ENCODE measurements at regions not wholly inside any gene's neighbourhood (a gene's known extent, or its start where the extent isn't known, plus 50 kb on each side); places are given as distances from the start of the nearest gene placed in this dataset.

- H3K27ac Mint-ChIP-seq (ENCODE audit: low read depth) = no peak overlapping the region
- DNase-seq (ENCODE audit: low spot score in 2 of 2) (no peak), ATAC-seq (replicated peaks; ENCODE audit: extremely low read depth, poor library complexity, severe bottlenecking) (no peak)
- peaks cover 1% of the 10 kb centered on the region for H3K36me3 Mint-ChIP-seq (ENCODE audit: insufficient read depth)
- H3K4me1 Mint-ChIP-seq = no peaks in the 10 kb centered on the region
- H3K27me3 Mint-ChIP-seq = peaks cover 41% of the 10 kb centered on the region
- H3K4me3 Mint-ChIP-seq = no peak overlapping the region
- H3K9me3 Mint-ChIP-seq = no peaks in the 10 kb centered on the region
These were observed 123.6 kb upstream of the CADM1 start for GRCh38 chr11:115627666-115628460.

- Mint-ChIP-seq H3K27me3 (peaks cover 37% of the 10 kb centered on the region), H3K9me3 (no peaks in the 10 kb centered on the region), H3K36me3 (ENCODE audit: insufficient read depth) (peaks cover 1% of the 10 kb centered on the region), H3K27ac (ENCODE audit: low read depth) (no peak overlapping the region), H3K4me1 (no peaks in the 10 kb centered on the region), H3K4me3 (no peak overlapping the region)
- ATAC-seq (replicated peaks; ENCODE audit: extremely low read depth, poor library complexity, severe bottlenecking) = no peak
- DNase-seq (ENCODE audit: low spot score in 2 of 2) = no peak
These were observed 122.9 kb upstream of the CADM1 start for GRCh38 chr11:115627071-115627470.

GRCh38 chr11:115626414-115626813, 122.2 kb upstream of the CADM1 start:
- Mint-ChIP-seq H3K36me3 (ENCODE audit: insufficient read depth) (peaks cover 1% of the 10 kb centered on the region), H3K9me3 (no peaks in the 10 kb centered on the region), H3K4me3 (no peak overlapping the region), H3K27ac (ENCODE audit: low read depth) (no peak overlapping the region), H3K4me1 (no peaks in the 10 kb centered on the region), H3K27me3 (peaks cover 31% of the 10 kb centered on the region)
- DNase-seq (ENCODE audit: low spot score in 2 of 2) = no peak
- ATAC-seq (replicated peaks; ENCODE audit: extremely low read depth, poor library complexity, severe bottlenecking) = no peak

- Mint-ChIP-seq H3K36me3 (ENCODE audit: insufficient read depth) (no peaks in the 10 kb centered on the region), H3K27me3 (peaks cover 21% of the 10 kb centered on the region), H3K4me3 (no peak overlapping the region), H3K9me3 (no peaks in the 10 kb centered on the region), H3K4me1 (no peaks in the 10 kb centered on the region), H3K27ac (ENCODE audit: low read depth) (no peak overlapping the region)
- ATAC-seq (replicated peaks; ENCODE audit: extremely low read depth, poor library complexity, severe bottlenecking) = no peak
- no peak for DNase-seq (ENCODE audit: low spot score in 2 of 2)
These were observed 121.3 kb upstream of the CADM1 start for GRCh38 chr11:115625502-115625901.

- no peaks in the 10 kb centered on the region for H3K9me3 Mint-ChIP-seq
- no peak for ATAC-seq (replicated peaks; ENCODE audit: extremely low read depth, poor library complexity, severe bottlenecking)
These were observed 119.8 kb upstream of the CADM1 start for GRCh38 chr11:115624065-115624464.

GRCh38 chr11:115623021-115623451, 118.8 kb upstream of the CADM1 start:
- Mint-ChIP-seq H3K4me1 (no peaks in the 10 kb centered on the region), H3K36me3 (ENCODE audit: insufficient read depth) (no peaks in the 10 kb centered on the region), H3K27me3 (peaks cover 10% of the 10 kb centered on the region), H3K27ac (ENCODE audit: low read depth) (no peak overlapping the region), H3K9me3 (no peaks in the 10 kb centered on the region), H3K4me3 (no peak overlapping the region)
- ATAC-seq (replicated peaks; ENCODE audit: extremely low read depth, poor library complexity, severe bottlenecking) (no peak), DNase-seq (ENCODE audit: low spot score in 2 of 2) (no peak)

More at GRCh38 chr11:115624065-115624464, 119.8 kb upstream of the CADM1 start:
- no peaks in the 10 kb centered on the region for H3K4me1 Mint-ChIP-seq
- no peak overlapping the region for H3K27ac Mint-ChIP-seq (ENCODE audit: low read depth)
- no peaks in the 10 kb centered on the region for H3K36me3 Mint-ChIP-seq (ENCODE audit: insufficient read depth)
- DNase-seq (ENCODE audit: low spot score in 2 of 2) = no peak
- no peak overlapping the region for H3K4me3 Mint-ChIP-seq
- H3K27me3 Mint-ChIP-seq = peaks cover 10% of the 10 kb centered on the region

GRCh38 chr11:115618428-115618827, 114.2 kb upstream of the CADM1 start:
- H3K36me3 Mint-ChIP-seq (ENCODE audit: insufficient read depth) = no peaks in the 10 kb centered on the region

GRCh38 chr11:115617767-115618166, 113.6 kb upstream of the CADM1 start:
- ATAC-seq (replicated peaks; ENCODE audit: extremely low read depth, poor library complexity, severe bottlenecking) (no peak), DNase-seq (ENCODE audit: low spot score in 2 of 2) (no peak)
- H3K9me3 Mint-ChIP-seq = no peaks in the 10 kb centered on the region
- H3K4me3 Mint-ChIP-seq = no peak overlapping the region
- no peak overlapping the region for H3K27ac Mint-ChIP-seq (ENCODE audit: low read depth)
- H3K27me3 Mint-ChIP-seq = peaks cover 14% of the 10 kb centered on the region
- H3K36me3 Mint-ChIP-seq (ENCODE audit: insufficient read depth) = no peaks in the 10 kb centered on the region
- no peaks in the 10 kb centered on the region for H3K4me1 Mint-ChIP-seq

More at GRCh38 chr11:115618428-115618827, 114.2 kb upstream of the CADM1 start:
- Mint-ChIP-seq H3K4me3 (no peak overlapping the region), H3K4me1 (no peaks in the 10 kb centered on the region), H3K27me3 (peaks cover 11% of the 10 kb centered on the region), H3K9me3 (no peaks in the 10 kb centered on the region), H3K27ac (ENCODE audit: low read depth) (no peak overlapping the region)
- DNase-seq (ENCODE audit: low spot score in 2 of 2) = no peak
- no peak for ATAC-seq (replicated peaks; ENCODE audit: extremely low read depth, poor library complexity, severe bottlenecking)

- H3K9me3 Mint-ChIP-seq = no peaks in the 10 kb centered on the region
- H3K27me3 Mint-ChIP-seq = peaks cover 22% of the 10 kb centered on the region
- ATAC-seq (replicated peaks; ENCODE audit: extremely low read depth, poor library complexity, severe bottlenecking) (no peak), DNase-seq (ENCODE audit: low spot score in 2 of 2) (no peak)
- no peak overlapping the region for H3K4me3 Mint-ChIP-seq
- H3K27ac Mint-ChIP-seq (ENCODE audit: low read depth) = no peak overlapping the region
- no peaks in the 10 kb centered on the region for H3K36me3 Mint-ChIP-seq (ENCODE audit: insufficient read depth)
- no peaks in the 10 kb centered on the region for H3K4me1 Mint-ChIP-seq
These were observed 112.8 kb upstream of the CADM1 start for GRCh38 chr11:115616971-115617370.

- no peaks in the 10 kb centered on the region for H3K4me1 Mint-ChIP-seq
- H3K27me3 Mint-ChIP-seq = peaks cover 29% of the 10 kb centered on the region
These were observed 109.9 kb upstream of the CADM1 start for GRCh38 chr11:115613986-115614632.

GRCh38 chr11:115613004-115613403, 108.8 kb upstream of the CADM1 start:
- ATAC-seq (replicated peaks; ENCODE audit: extremely low read depth, poor library complexity, severe bottlenecking) (no peak), DNase-seq (ENCODE audit: low spot score in 2 of 2) (no peak)
- Mint-ChIP-seq H3K4me1 (no peaks in the 10 kb centered on the region), H3K9me3 (no peaks in the 10 kb centered on the region), H3K4me3 (no peak overlapping the region), H3K36me3 (ENCODE audit: insufficient read depth) (no peaks in the 10 kb centered on the region), H3K27me3 (peaks cover 31% of the 10 kb centered on the region), H3K27ac (ENCODE audit: low read depth) (no peak overlapping the region)

More at GRCh38 chr11:115613986-115614632, 109.9 kb upstream of the CADM1 start:
- H3K36me3 Mint-ChIP-seq (ENCODE audit: insufficient read depth) = no peaks in the 10 kb centered on the region
- H3K27ac Mint-ChIP-seq (ENCODE audit: low read depth) = no peak overlapping the region
- H3K9me3 Mint-ChIP-seq = no peaks in the 10 kb centered on the region
- ATAC-seq (replicated peaks; ENCODE audit: extremely low read depth, poor library complexity, severe bottlenecking) (no peak), DNase-seq (ENCODE audit: low spot score in 2 of 2) (no peak)
- no peak overlapping the region for H3K4me3 Mint-ChIP-seq

GRCh38 chr11:115612046-115612730, 108.0 kb upstream of the CADM1 start:
- Mint-ChIP-seq H3K36me3 (ENCODE audit: insufficient read depth) (no peaks in the 10 kb centered on the region), H3K9me3 (no peaks in the 10 kb centered on the region), H3K27me3 (peaks cover 39% of the 10 kb centered on the region), H3K27ac (ENCODE audit: low read depth) (no peak overlapping the region), H3K4me1 (no peaks in the 10 kb centered on the region), H3K4me3 (no peak overlapping the region)
- DNase-seq (ENCODE audit: low spot score in 2 of 2) (no peak), ATAC-seq (replicated peaks; ENCODE audit: extremely low read depth, poor library complexity, severe bottlenecking) (no peak)

Measured in central memory CD8-positive, alpha-beta T cell (primary cell).